Neural cell (in vitro differentiated cells): ENCODE measurements at regions not wholly inside any gene's neighbourhood (a gene's known extent, or its start where the extent isn't known, plus 50 kb on each side); places are given as distances from the start of the nearest gene placed in this dataset.

ENCODE experiments used
- H2AFZ ChIP-seq: fragments of 200-600, 300-800 bp; sonication (generic), shearing (Covaris generic); 2 replicates; pipeline ENCODE4 v1.6.0; 2014; ENCODE audit warnings: low read depth, mild to moderate bottlenecking, antibody characterized with exemption, low read length, moderate library complexity
- H3F3A ChIP-seq: fragments of 200-600 bp; shearing (Covaris generic); 2 replicates; pipeline ENCODE4 v1.6.1; 2016; ENCODE audit warnings: mild to moderate bottlenecking, moderate library complexity, mixed read lengths, antibody characterized with exemption, low read length; ENCODE audit not compliant: insufficient read depth, poor library complexity, severe bottlenecking
- H3K27ac ChIP-seq: fragments of 200-600, 300-800 bp; sonication (generic), shearing (Covaris generic); 2 replicates; pipeline ENCODE4 v1.5.1; 2014; ENCODE audit warnings: mild to moderate bottlenecking, low read length, moderate library complexity
- H3K27me3 ChIP-seq: fragments of 300-800, 200-600 bp; sonication (generic), shearing (Covaris generic); 2 replicates; pipeline ENCODE4 v1.6.0; 2014; ENCODE audit warnings: mild to moderate bottlenecking, low read depth, low read length, moderate library complexity; ENCODE audit not compliant: insufficient read depth
- H3K36me3 ChIP-seq: fragments of 300-800, 200-600 bp; sonication (generic), shearing (Covaris generic); 2 replicates; pipeline ENCODE4 v1.5.1; 2014; ENCODE audit warnings: mild to moderate bottlenecking, antibody characterized with exemption, low read length, moderate library complexity; ENCODE audit not compliant: insufficient read depth
- H3K4me2 ChIP-seq: fragments of 300-800, 200-600 bp; sonication (generic), shearing (Covaris generic); 2 replicates; pipeline ENCODE4 v1.6.0; 2014; ENCODE audit warnings: mild to moderate bottlenecking, low read length
- H3K4me3 ChIP-seq: fragments of 300-800, 200-600 bp; sonication (generic), shearing (Covaris generic); 2 replicates; pipeline ENCODE4 v1.5.1; 2014; ENCODE audit warnings: mild to moderate bottlenecking, low read length, moderate library complexity
- H3K79me2 ChIP-seq: fragments of 200-600 bp; shearing (Covaris generic); replicated peaks from 2 replicates; pipeline ENCODE4 v1.6.0; 2014; ENCODE audit warnings: mild to moderate bottlenecking, low read length, moderate library complexity; ENCODE audit not compliant: insufficient read depth
- H3K9ac ChIP-seq: fragments of 300-800, 200-600 bp; sonication (generic), shearing (Covaris generic); 2 replicates; pipeline ENCODE4 v1.6.1; 2016; ENCODE audit warnings: mild to moderate bottlenecking, low read length, mixed read lengths
- H3K9me2 ChIP-seq: fragments of 200-600 bp; shearing (Covaris generic); 2 replicates; pipeline ENCODE4 v1.6.1; 2016; ENCODE audit warnings: mild to moderate bottlenecking, low read length, mixed read lengths; ENCODE audit not compliant: insufficient read depth
- H3K9me3 ChIP-seq: fragments of 200-600, 300-800 bp; sonication (generic), shearing (Covaris generic); 2 replicates; pipeline ENCODE4 v1.6.1; 2016; ENCODE audit warnings: mild to moderate bottlenecking, mixed run types, low read length, moderate library complexity, mixed read lengths
- H4K20me1 ChIP-seq: fragments of 200-600 bp; shearing (Covaris generic); 2 replicates; pipeline ENCODE4 v1.6.1; 2016; ENCODE audit warnings: mild to moderate bottlenecking, mixed run types; ENCODE audit not compliant: insufficient read depth
- EP300 ChIP-seq: fragments of 450-650 bp; conservative IDR thresholded peaks from 2 replicates; pipeline ENCODE4 v1.6.1; 2014; ENCODE audit warnings: antibody characterized with exemption, mild to moderate bottlenecking, moderate library complexity; ENCODE audit not compliant: poor library complexity, severe bottlenecking
- EZH2 ChIP-seq: fragments of 200-600, 300-800 bp; shearing (Covaris generic), sonication (generic); IDR thresholded peaks from 2 replicates; pipeline ENCODE4 v1.6.1; 2014; ENCODE audit warnings: antibody characterized with exemption, low read length, borderline replicate concordance, mild to moderate bottlenecking; ENCODE audit not compliant: insufficient read depth, poor library complexity, severe bottlenecking
- MXI1 ChIP-seq: fragments of 450-650 bp; conservative IDR thresholded peaks from 2 replicates; pipeline ENCODE4 v1.6.1; 2014; ENCODE audit warnings: antibody characterized with exemption, mild to moderate bottlenecking; ENCODE audit not compliant: poor library complexity, severe bottlenecking
- POLR2AphosphoS5 ChIP-seq: IDR thresholded peaks from 2 replicates; pipeline ENCODE4 v1.6.1; 2012
- RAD21 ChIP-seq: fragments of 450-650 bp; conservative IDR thresholded peaks from 2 replicates; pipeline ENCODE4 v1.6.1; 2014; ENCODE audit warnings: antibody characterized with exemption, mild to moderate bottlenecking, moderate library complexity
- SMC3 ChIP-seq: fragments of 450-650 bp; conservative IDR thresholded peaks from 2 replicates; pipeline ENCODE4 v1.6.1; 2014; ENCODE audit warnings: antibody characterized with exemption, mild to moderate bottlenecking, moderate library complexity; ENCODE audit not compliant: poor library complexity
- TAF1 ChIP-seq: IDR thresholded peaks from 2 replicates; pipeline ENCODE4 v1.6.1; 2012; ENCODE audit warnings: low read depth
- TF ChIP-seq, protein P1 (sequence below): fragments of 450-650 bp; IDR thresholded peaks from 2 replicates; pipeline ENCODE4 v1.5.1; 2014; ENCODE audit warnings: antibody characterized with exemption, mild to moderate bottlenecking, moderate library complexity; ENCODE audit not compliant: poor library complexity, severe bottlenecking
- TF ChIP-seq, protein P2 (sequence below): IDR thresholded peaks from 2 replicates; pipeline ENCODE4 v1.6.1; 2012; ENCODE audit warnings: borderline replicate concordance

DNA sequence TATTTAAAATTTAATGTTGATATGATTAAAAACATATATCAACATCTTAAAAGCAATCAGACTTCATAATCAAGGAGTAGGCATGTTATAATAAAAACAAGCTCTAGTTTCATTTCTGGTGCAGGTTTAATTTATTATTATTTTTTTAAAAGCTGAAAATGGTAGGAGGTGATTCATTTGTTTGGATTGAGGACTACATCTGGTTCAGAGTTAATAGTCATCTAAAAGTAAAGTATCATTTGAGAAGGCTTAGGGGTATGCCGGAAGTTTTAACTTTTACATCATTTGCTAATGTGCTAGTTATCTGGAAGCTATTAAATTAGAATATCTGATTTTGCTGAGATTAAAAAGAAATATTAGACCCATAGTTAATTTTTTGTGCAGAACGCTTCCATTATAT, 169.5 kb upstream of the LAMA2 start:
- Histone ChIP-seq H3K9me2 (no peaks in the 10 kb centered on the region), H2AFZ (no peak overlapping the region), H3K9me3 (no peaks in the 10 kb centered on the region), H3K36me3 (no peaks in the 10 kb centered on the region), H3K27ac (no peak overlapping the region), H3K4me2 (no peak overlapping the region), H3K27me3 (no peaks in the 10 kb centered on the region), H3F3A (no peaks in the 10 kb centered on the region), H3K79me2 (no peaks in the 10 kb centered on the region), H3K9ac (no peak overlapping the region), H4K20me1 (no peaks in the 10 kb centered on the region), H3K4me3 (no peak overlapping the region)
- TF ChIP-seq, protein P1, sequence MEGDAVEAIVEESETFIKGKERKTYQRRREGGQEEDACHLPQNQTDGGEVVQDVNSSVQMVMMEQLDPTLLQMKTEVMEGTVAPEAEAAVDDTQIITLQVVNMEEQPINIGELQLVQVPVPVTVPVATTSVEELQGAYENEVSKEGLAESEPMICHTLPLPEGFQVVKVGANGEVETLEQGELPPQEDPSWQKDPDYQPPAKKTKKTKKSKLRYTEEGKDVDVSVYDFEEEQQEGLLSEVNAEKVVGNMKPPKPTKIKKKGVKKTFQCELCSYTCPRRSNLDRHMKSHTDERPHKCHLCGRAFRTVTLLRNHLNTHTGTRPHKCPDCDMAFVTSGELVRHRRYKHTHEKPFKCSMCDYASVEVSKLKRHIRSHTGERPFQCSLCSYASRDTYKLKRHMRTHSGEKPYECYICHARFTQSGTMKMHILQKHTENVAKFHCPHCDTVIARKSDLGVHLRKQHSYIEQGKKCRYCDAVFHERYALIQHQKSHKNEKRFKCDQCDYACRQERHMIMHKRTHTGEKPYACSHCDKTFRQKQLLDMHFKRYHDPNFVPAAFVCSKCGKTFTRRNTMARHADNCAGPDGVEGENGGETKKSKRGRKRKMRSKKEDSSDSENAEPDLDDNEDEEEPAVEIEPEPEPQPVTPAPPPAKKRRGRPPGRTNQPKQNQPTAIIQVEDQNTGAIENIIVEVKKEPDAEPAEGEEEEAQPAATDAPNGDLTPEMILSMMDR: no peak
- TF ChIP-seq SMC3 (no peak), RAD21 (no peak), MXI1 (no peak), TAF1 (no peak), EP300 (no peak), EZH2 (no peak), POLR2AphosphoS5 (no peak)
- TF ChIP-seq, protein P2, sequence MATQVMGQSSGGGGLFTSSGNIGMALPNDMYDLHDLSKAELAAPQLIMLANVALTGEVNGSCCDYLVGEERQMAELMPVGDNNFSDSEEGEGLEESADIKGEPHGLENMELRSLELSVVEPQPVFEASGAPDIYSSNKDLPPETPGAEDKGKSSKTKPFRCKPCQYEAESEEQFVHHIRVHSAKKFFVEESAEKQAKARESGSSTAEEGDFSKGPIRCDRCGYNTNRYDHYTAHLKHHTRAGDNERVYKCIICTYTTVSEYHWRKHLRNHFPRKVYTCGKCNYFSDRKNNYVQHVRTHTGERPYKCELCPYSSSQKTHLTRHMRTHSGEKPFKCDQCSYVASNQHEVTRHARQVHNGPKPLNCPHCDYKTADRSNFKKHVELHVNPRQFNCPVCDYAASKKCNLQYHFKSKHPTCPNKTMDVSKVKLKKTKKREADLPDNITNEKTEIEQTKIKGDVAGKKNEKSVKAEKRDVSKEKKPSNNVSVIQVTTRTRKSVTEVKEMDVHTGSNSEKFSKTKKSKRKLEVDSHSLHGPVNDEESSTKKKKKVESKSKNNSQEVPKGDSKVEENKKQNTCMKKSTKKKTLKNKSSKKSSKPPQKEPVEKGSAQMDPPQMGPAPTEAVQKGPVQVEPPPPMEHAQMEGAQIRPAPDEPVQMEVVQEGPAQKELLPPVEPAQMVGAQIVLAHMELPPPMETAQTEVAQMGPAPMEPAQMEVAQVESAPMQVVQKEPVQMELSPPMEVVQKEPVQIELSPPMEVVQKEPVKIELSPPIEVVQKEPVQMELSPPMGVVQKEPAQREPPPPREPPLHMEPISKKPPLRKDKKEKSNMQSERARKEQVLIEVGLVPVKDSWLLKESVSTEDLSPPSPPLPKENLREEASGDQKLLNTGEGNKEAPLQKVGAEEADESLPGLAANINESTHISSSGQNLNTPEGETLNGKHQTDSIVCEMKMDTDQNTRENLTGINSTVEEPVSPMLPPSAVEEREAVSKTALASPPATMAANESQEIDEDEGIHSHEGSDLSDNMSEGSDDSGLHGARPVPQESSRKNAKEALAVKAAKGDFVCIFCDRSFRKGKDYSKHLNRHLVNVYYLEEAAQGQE: no peak

DNA sequence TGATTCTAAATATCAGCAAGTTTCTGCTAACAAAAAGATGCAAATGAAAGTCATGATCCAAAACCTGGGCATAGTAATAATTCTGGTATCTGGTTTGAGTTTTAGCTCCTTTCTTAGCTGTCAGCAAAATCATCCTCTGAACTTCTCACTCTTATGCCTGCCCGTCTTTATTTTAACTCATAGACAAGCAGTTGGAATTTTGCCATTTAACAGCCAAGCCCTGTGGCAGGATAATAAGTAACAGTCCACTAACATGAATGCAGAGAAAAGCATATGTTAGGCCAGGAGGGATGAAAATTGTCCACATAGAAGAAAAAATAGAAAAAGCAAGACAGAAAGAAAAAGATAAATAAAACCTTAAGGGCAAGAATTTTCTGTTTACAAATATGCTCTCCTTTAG, 170.0 kb upstream of the LAMA2 start:
- H3F3A ChIP-seq: no peaks in the 10 kb centered on the region
- no peaks in the 10 kb centered on the region for H3K9me3 ChIP-seq
- H3K4me3 ChIP-seq: no peak overlapping the region
- no peak overlapping the region for H2AFZ ChIP-seq
- no peaks in the 10 kb centered on the region for H3K27me3 ChIP-seq
- no peaks in the 10 kb centered on the region for H3K36me3 ChIP-seq
- H3K79me2 ChIP-seq: no peaks in the 10 kb centered on the region
- H4K20me1 ChIP-seq: no peaks in the 10 kb centered on the region
- no peak overlapping the region for H3K27ac ChIP-seq
- H3K9me2 ChIP-seq: no peaks in the 10 kb centered on the region
- no peak overlapping the region for H3K9ac ChIP-seq
- TF ChIP-seq POLR2AphosphoS5: no peak
- TF ChIP-seq RAD21: no peak
- TF ChIP-seq EP300: no peak
- no peak for TF ChIP-seq MXI1
- no peak for TF ChIP-seq SMC3
- no peak for TF ChIP-seq EZH2
- TF ChIP-seq, protein P1: no peak
- TF ChIP-seq TAF1: no peak
- TF ChIP-seq, protein P2: no peak
- no peak overlapping the region for H3K4me2 ChIP-seq
